ENCODE measurements at regions not wholly inside any gene's neighbourhood (a gene's known extent, or its start where the extent isn't known, plus 50 kb on each side); places are given as distances from the start of the nearest gene placed in this dataset.

DNA sequence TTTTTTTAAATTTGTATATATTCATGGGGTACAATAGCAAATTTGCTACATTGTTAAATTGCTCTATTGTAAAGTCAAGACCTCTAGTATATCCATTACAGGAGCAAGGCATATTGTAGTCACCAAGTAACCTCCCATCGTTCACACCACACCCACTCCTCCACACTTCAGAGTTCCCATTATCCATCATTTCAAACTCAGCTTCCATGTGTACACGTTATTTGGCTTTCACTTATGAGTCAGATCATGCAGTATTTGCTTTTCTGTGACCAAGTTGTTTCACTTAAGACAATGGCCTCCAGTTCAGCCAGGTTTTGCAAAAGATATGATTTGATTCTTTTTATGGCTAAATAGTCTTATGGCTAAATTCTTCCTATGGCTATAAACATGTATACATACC is 2614.2 kb downstream of the PCDH7 start:
- no peak for DNase-seq (ENCODE audit: low spot score)

DNA sequence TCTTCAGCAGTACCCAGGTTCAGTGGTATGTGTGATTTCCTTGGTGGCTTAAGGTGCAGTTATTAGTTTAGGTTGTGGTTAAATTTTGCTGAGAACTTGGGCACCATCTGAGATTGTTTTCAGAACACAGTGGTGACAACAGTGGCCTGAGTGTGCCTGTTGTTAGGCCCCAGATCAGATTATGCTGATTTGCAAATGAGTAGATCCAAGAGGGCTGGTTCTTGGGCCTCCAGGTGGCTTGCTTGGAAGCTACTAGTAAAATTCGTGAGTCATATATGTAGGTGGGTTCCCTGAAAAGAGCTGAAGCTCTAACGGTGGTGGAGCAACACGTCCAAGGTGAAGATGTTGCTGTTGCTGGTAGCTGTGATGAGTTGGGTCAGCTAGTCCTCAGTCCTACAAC is 2619.6 kb downstream of the PCDH7 start:
- DNase-seq (ENCODE audit: low spot score) = no peak

DNA sequence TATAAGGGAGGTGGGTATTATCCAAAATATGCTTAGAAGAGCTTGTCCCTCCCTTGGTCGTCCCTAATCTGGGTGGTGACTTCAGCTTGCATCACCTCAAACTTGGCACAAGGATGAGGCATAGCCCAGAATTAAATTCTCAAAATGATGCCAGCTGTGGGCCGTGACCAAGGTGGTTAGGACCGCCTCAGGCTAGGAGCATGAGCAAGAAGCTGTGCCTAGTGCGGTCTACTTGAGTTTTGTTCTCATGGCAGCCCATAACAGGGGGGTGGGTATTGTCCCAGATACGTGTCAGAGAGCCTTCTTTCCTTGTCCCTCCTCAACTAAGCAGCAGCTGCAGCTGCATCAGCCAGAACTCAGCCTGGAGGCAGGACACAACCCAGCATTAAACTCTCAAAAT is 2620.0 kb downstream of the PCDH7 start:
- no peak for DNase-seq (ENCODE audit: low spot score)

DNA sequence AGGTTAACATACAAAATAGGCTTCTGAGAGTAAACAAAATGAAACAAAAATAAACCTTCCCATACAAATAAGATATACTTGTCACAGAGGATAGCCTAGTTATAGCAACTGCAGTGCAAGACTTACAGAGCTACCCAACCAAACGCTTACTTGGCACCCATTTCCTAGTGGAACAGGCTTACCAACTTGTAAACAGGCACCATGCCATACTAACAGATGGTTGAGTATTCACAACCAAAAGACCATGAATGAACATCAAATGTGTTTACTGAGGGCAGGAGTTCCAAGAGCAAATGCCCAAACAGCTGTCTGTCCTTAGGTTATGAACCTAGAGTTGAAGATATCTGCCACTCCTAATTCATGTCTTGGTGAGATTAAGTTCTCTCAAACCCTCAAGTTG is 2629.2 kb downstream of the PCDH7 start:
- no peak for DNase-seq (ENCODE audit: low spot score)

DNA sequence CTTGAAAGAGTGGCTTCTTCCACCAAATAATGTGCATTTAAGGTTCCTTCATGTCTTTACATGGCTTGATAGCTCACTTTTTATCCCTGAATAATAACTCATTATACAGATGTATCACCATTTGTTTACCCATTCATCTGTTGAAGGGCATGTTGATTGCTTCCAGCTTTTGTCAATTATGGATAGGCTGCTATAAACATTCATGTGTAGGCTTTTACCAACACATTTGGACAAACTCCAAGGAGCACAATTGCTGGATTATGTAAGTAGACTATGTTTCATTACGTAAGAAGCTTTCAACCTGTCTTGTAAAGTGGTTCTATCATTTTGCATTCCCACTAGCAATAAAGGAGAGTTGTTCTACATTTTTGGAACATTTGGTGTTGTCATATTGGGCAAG is 2637.0 kb downstream of the PCDH7 start:
- DNase-seq (ENCODE audit: low spot score) = no peak

DNA sequence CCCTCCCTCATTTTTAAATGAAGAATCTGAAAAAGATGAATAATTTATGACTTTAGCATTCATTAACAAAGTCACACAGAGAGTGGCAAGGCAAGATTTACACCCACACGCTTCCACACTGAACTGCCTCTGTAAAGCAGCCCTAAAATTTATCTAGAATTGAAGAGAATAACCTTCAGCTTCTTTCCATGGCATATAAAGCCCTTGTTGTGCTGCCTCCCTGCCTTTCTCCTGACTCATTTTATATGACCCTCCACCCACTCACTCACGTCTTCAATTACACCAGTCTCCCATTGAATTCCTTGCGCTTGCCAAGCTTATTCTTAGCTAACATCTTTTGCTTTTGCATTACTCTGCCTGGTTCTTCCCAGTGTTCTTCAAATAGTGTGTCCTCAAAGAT is 2649.3 kb downstream of the PCDH7 start:
- peak; percentile 8 for DNase-seq (ENCODE audit: low spot score)

DNA sequence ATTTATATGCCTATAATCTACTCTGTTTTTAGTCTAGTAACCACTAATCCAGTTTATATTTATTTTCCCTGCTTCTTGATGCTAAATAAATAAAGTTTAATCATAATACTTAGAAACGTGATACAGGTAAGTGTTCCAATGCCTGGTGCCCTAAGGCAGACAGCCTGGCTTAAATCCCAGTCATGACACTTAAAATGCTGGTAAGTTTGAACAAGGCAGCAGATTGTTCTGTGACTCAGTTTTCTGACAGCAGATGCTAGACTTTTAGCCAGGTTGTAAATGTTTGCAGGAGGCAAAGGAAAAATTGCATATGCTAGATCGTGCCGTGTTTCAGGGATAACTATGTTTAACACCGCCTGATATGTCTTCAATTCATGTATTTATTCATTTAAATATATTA is 2661.6 kb downstream of the PCDH7 start:
- no peak for DNase-seq (ENCODE audit: low spot score)

DNA sequence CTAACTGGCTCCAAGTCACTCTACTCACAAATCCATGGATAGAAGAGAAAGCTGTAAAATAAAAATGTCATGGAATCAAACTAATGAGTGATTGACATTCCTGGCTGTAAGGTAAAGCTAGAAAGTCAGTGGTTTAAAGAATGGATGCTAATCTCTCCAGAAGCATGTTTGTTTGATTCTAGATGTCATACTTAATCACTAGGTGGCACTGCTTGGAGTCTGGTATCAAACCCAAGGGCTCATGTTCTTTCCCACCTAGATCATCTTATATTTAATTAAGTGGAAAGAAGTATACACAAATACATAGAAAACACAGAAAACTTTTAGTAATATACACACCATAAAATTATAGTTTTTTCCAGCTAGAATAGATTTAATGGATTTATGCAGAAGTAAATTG is 2666.6 kb downstream of the PCDH7 start:
- no peak for DNase-seq (ENCODE audit: low spot score)

DNA sequence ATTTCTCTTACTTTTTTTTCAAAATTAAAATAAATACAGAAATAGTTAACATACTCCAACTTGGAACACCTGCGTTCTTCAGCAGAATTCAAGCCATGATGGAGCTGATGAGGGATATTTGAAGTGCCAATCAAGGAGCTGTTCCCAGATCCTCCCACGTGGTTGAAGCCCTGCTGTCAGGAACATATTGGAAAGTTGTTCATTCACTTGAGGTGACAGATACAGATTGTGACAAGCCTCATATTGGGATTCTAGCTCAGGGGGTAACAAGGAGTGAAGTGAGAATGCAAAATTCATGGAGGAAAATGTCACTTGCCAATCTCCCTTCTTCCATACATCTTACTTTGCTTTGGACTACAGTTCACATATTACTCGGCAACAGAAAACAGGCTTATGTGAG is 2670.8 kb downstream of the PCDH7 start:
- DNase-seq (ENCODE audit: low spot score) = no peak

DNA sequence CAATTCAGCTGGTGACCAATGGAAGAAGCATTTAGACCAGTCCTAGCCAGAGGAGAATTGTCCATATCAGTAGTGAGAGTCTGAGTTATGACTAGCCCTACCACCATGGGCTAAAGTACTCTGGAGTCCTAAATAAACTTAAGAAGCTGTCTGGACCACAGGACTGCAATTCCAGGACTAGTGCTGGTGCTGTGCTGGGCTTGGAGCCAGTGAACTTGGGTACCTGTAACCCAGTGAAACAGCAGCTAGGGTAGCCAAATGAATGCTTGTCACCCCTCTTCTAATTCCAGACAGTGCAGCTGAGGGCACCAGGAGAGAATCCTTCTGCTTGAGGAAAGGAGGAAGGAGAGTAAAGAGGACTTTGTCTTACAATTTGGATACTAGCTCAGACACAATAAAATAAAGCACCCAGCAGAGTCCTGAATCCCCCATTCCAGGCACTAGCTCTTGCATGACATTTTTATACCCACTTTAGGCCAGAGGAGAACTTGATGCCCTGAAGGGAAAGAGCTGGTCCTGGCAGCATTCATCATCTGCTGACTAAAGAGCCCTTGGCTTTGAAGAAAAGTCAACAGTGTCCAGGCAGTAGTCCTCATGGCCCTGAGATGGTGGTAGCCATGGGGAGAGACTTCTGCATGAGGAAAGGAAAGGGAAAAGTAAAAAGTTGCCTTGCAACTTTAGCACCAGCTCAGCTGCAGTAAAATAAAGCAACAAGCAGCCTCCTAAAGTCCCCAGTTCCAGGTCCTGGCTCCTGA is 2675.7 kb downstream of the PCDH7 start:
- DNase-seq (ENCODE audit: low spot score) = no peak

DNA sequence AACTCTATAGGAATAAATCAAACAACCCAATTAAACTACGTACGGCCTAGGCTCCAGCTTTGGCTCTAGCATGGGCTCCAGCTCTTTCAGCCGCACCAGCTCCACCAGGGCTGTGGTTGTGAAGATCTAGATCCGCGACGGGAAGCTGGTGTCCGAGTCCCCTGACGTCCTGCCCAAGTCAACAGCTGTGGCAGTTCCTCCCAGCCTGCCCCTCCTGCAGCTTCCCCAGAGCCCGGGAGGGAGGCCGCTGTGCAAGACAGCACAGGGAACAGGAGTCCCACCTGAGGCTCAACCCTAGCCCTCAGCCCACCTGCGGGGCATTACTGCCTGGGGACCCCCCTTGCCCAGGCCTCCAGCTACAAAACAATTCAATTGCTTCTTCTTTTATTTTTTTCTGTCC is 2680.3 kb downstream of the PCDH7 start:
- no peak for DNase-seq (ENCODE audit: low spot score)

DNA sequence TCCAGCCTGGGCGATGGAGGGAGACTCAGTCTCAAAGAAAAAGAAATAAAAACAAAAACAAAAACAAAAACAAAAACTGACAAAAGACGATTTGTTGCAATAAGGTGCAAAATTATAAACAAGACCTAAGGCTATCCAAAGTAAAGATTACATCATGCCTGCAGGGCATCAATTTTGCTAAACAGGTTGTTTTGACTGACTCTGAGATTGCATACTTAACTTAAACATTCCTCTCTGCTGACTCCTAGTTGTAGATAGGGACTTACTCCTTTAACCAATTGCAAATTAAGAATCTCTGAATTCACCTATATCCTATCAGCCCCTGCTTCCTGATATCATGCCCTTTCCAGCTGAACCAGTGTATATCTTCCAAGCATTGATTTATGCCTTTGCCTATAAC is 2687.3 kb downstream of the PCDH7 start:
- no peak for DNase-seq (ENCODE audit: low spot score)

DNA sequence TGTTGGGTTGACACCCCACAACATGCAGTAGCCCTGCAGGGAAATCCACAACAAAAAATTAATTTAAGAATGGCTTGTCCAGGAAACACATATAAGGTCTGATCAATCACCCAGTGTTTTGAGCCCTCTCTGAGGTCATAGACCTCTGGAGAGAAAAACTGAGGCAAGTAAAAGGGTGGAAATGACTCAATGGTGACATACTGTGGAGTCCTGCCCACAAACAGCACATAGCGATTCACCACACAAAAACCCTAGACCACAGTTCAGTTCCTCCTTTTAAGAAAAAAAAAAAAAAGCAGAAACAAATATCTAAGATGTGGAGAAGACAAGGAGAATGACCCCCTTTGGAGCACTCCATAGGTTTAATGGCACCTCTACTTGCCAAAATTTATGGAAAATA is 2691.0 kb downstream of the PCDH7 start:
- DNase-seq (ENCODE audit: low spot score) = no peak

DNA sequence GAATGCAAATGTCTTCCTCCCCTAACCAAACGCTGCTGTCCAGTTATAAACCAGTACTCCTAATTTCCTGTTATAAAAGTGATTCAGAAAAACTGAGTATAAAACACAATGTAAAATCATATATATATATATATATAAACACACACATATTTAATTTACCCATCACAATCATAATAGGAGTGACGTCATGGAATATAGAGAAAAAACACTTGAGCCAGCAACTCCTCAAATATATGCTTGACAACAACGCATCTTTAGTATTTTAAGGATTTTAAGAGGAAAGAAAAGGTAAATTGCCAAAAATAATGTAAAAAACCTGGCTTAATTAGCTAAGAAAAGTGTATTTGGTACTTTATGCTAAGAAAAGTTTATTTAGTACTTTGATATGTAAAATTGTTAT is 2701.7 kb downstream of the PCDH7 start:
- no peak for DNase-seq (ENCODE audit: low spot score)

DNA sequence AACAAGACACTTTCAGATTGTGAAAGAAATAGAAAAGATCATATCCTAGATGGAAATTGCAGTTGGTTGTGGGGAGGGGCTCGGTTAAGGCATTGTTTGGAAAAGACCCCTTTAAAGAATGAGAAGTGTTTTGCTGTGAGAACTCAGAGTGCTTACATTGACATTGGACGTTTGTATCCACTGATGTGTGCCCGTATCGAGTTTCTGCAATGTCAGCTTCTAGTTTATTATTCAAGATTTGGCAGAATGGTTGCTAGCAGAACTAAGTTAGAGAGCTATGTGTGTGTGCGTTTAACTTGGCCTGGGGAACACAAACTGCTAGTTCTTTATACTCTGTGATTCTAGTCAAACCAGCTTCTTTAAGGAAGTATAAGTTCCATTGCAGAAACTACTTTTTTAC is 2702.5 kb downstream of the PCDH7 start:
- no peak for DNase-seq (ENCODE audit: low spot score)

DNA sequence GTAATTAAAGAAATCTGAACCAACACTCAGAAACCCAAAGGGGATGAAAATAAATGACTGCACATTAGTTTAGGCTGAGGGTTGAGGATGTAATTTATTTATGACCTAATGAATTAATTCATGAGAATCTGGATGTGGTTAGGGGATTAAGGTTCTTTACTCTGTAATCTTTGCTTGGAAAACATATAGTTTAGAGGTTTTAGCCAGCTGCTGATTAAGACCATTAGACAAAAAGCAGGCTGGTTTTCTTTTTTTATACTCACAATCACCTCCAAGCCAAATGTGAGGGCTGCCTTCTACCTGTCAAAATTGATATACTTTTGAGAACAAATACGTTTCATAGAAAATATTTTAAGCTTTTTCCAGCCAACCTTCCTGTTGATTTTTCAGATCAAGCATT is 2705.8 kb downstream of the PCDH7 start:
- DNase-seq (ENCODE audit: low spot score) = no peak

DNA sequence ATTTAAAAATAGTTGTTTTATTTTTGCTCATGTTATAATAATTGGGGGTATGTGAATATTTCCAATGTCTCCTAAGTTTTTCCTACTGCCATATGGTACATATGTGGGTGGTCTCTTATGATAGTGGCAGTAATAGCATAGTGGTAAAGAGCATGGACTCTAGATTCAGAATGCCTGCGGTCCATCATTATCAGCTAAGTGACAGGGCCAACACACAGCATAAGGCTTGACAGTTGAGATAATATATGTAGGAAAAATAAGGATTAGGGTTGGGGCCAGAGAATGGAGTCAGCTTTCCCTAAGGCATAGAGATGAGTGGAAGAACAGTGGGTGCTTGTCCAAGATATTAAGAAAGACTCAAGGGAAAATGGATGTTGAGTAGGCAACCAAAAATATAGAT is 2707.5 kb downstream of the PCDH7 start:
- no peak for DNase-seq (ENCODE audit: low spot score)

DNA sequence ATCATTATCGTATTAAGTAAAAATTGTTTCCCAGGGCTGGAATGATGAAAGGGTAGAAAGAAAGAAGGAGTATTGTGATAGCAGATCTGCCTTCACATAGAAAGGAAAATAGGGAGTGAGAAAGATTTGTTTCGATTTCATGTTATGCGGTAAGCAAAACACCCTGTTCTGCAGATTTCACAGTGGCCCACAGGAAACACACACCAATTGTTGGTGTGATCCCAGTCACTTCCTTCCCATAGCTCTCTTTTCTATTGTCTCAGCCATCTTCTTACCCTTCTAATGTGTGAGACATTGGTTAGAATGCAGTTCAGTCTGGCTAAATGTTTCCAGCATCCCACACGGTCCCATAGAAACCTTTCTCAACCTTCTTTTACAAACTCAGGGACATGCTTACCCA is 2709.8 kb downstream of the PCDH7 start:
- DNase-seq (ENCODE audit: low spot score) = no peak

DNA sequence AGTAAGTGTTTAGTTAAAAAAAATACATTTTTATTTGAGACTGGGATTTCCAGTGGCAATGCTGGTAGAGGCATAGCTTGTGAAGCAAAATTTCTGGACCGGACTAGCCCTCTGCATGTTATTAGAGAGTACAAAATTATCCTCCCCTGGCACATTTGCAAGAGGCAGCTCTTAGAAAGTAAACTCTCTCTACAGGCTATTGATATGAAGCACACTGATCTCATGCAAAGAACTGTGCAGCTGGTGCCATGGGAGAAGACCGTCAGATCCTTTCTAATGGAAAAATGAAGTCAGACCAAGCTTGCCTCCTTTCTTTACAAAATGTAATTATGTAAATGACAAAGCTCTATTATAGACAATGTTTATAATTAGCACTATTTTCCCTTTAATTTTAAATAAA is 2717.2 kb downstream of the PCDH7 start:
- no peak for DNase-seq (ENCODE audit: low spot score)

DNA sequence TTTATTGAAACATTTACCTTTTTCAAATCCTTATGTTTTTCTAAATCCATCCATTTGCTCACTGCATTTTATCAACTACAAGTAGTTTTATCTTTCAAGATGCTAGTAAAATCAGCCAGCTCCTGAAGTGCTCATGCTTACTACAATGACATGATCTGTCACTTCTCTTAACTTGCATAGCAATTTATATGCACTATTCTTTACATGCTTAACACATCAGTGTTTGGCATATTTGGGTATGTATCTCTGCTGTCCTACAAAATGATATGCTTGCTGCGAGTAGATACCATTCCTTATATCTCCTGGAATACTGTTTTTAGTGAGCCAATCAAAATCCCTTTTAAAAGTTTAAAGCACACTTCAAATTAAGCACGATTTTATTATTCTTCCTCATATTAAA is 2726.8 kb downstream of the PCDH7 start:
- no peak for DNase-seq (ENCODE audit: low spot score)

DNA sequence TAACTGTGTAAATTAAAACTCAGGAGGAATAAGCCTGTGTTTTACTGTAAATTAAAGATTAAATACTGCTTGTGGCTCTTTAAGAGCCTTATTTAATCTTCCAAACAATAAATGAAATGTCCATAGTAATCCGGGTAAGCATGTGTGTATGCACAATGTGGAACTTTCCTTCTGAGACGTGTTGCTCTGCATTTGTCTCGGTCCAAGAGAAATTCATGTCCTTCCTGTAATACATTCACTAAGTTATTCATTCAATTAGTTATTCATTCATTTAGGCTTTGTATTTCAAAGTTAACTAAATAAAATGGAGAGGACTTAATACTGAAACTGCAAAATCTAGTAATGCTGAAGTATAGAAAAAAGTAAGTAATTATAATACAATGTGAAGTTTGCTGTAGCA is 2728.8 kb downstream of the PCDH7 start:
- no peak for DNase-seq (ENCODE audit: low spot score)

DNA sequence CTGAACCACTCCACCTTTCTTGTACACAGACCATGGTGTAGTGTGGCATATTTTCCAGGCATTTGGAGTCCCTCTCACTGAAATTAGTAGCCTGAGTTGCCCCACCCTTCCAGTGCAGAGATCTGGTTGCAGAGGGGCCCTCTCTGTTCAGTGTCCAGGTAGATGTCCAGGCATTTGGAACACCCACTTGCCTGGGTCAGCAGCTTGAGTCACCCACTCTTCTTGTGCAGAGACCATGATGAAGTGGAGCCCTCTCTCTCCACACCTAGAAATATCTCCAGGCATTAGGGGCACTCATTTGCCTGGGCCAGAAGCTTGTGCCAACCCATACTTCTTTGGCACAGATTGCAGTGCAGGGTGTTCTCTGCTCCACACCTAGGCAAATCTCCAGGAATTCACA is 2733.3 kb downstream of the PCDH7 start:
- DNase-seq (ENCODE audit: low spot score) = no peak

DNA sequence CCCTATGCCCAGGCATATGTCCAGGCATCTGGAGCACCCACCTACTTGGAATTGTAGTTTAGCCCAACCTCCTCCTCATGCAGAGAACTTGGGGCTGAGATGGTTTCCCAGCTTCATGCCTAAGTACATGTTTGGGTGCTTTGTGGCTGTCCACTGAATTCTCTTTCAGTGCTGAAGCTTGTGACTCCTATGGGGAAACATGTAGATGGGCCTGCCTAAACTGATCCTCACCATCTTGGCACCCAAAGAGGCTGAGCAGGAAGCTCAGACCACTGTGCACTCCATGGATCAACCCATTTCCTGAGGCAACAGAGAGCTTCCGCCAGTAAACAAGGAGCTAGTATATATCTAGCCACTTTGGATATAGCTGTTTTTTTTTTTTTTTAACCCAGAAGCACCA is 2733.7 kb downstream of the PCDH7 start:
- no peak for DNase-seq (ENCODE audit: low spot score)

DNA sequence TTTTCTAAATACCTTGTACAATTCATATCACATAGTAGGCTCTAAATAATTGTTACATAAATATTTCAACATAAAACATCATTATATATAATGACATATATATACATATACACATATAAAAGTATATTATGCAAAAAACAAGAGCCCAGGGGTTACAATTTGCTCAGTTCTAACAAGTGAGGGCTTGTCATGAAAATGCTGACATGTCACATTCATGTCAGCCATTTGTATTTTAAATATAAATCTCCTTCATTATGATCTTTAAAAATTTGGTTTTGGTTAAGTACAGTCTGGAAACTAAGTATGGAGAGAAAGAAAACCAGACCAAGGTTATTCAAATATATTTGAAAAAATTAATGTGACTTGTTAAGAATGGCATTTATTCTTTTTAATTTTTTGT is 2745.4 kb downstream of the PCDH7 start:
- no peak for DNase-seq (ENCODE audit: low spot score)

DNA sequence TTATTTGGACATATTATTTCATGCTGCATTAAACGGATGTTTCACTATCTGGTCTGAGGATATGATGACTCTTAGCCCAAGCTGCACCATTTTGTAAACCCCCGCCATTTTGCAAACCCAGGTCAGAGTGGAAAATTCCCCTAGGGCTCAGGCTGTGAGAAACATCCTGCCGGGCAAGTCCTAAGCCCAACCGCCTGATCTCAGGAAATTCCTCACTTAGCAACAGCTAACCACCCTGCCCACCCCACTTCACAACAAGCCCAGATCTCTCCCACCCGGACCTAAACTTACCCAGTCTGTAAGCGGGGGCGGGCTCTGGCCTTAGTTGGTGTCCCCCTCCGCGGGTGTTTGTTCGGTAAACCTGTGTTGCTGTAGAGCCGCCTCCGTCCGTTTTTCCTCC is 2747.1 kb downstream of the PCDH7 start:
- peak; percentile 24 for DNase-seq (ENCODE audit: low spot score)

All from iPS-NIHi11 (cell line).